RWPE1 (cell line): ENCODE measurements at regions not wholly inside any gene's neighbourhood (a gene's known extent, or its start where the extent isn't known, plus 50 kb on each side); places are given as distances from the start of the nearest gene placed in this dataset.

ENCODE experiments used
- CTCF ChIA-PET: fragments of 350-600 bp; sonication (Branson Sonifier 250); formaldehyde crosslinking; extraction: SDS; loops from one replicate; lab custom pipeline; 2021; lab: Yijun Ruan, JAX
- POLR2A ChIA-PET: fragments of 400-600 bp; formaldehyde crosslinking; extraction: SDS; loops from one replicate; lab custom pipeline; 2020; ENCODE audit warnings: antibody characterized with exemption; ENCODE audit not compliant: low non-redundant PET; lab: Yijun Ruan, JAX
- DNase-seq: peaks from one replicate; pipeline ENCODE4 v3.0.0; 2012; ENCODE audit warnings: low spot score
- H3K27ac ChIP-seq: fragments of 450-650 bp; 2 replicates; pipeline ENCODE4 v1.5.1; 2017
- CTCF ChIP-seq: fragments of 450-650 bp; conservative IDR thresholded peaks from 2 replicates; pipeline ENCODE4 v1.5.1; 2017; ENCODE audit warnings: low read depth, mild to moderate bottlenecking

GRCh38 chr18:53990485-53990884 is 234.0 kb downstream of the MBD2 start:
- DNase-seq: no peak
- CTCF ChIA-PET: no interaction called here
- POLR2A ChIA-PET: no interaction called here
- no peak overlapping the region for H3K27ac ChIP-seq
- TF ChIP-seq CTCF: no peak

- H3K27ac ChIP-seq: no peak overlapping the region
- DNase-seq: no peak
- TF ChIP-seq CTCF: no peak
- POLR2A ChIA-PET: no interaction called here
- CTCF ChIA-PET: no interaction called here
Measured at GRCh38 chr18:53984021-53984420, 240.4 kb downstream of the MBD2 start.

GRCh38 chr18:53971331-53971730 is 253.1 kb downstream of the MBD2 start:
- H3K27ac ChIP-seq: no peak overlapping the region
- ChIA-PET CTCF (no interaction called here), POLR2A (no interaction called here)
- DNase-seq: no peak
- no peak for TF ChIP-seq CTCF

- TF ChIP-seq CTCF: no peak
- H3K27ac ChIP-seq: no peak overlapping the region
- no peak for DNase-seq
- ChIA-PET CTCF (interaction anchor here (0.6 kb wide), 1 partner anchor 170 kb away, joined by 3 read pairs; no protein-coding TSS in a partner anchor), POLR2A (no interaction called here)
Measured at GRCh38 chr18:53952700-53953099, 271.8 kb downstream of the MBD2 start.

- no peak for TF ChIP-seq CTCF
- ChIA-PET POLR2A (no interaction called here), CTCF (no interaction called here)
- no peak for DNase-seq
- no peak overlapping the region for H3K27ac ChIP-seq
Measured at GRCh38 chr18:53950545-53950944, 273.9 kb downstream of the MBD2 start.

- ChIA-PET POLR2A (no interaction called here), CTCF (no interaction called here)
- no peak for TF ChIP-seq CTCF
- no peak for DNase-seq
- no peak overlapping the region for H3K27ac ChIP-seq
Measured at GRCh38 chr18:53948991-53949390, 275.5 kb downstream of the MBD2 start.
